ENCODE measurements at regions not wholly inside any gene's neighbourhood (a gene's known extent, or its start where the extent isn't known, plus 50 kb on each side); places are given as distances from the start of the nearest gene placed in this dataset.

DNA sequence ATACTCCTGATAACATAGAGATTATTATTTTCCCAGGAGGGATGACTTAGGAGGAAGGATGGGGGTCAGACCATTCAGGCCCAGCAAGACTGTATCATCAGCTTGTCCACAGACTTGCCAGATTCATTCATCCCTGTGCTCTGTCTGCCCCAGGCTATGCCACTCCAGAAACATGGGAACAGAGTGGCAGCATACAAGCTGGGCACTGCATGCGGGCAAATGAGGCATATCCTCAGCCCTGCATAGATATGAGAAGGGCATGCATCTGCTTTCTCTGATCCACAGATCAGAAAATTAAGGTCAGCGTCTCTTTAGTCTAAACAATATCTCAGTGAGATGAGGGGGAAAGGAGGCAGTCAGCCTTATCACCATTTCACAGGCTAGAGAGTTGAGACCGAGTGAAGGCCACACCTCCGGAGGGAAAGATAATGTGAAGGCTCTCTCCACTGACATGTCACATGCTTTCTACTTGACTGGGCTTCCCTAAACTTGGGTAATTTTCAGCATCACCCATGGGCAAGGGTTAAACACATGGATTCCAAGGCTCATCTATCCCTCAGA, 140.5 kb downstream of the TFAP2B start:
- DNase-seq (no peak), ATAC-seq (no peak)
- H3K4me3 ChIP-seq = no peak overlapping the region
- intact Hi-C loops (cut with DNase I) = no loop called here
- no peaks in the 10 kb centered on the region for H3K27me3 ChIP-seq
- TF ChIP-seq POLR2A (IDR thresholded peaks at IDR 0.05) = no peak
- TF ChIP-seq, protein P1, sequence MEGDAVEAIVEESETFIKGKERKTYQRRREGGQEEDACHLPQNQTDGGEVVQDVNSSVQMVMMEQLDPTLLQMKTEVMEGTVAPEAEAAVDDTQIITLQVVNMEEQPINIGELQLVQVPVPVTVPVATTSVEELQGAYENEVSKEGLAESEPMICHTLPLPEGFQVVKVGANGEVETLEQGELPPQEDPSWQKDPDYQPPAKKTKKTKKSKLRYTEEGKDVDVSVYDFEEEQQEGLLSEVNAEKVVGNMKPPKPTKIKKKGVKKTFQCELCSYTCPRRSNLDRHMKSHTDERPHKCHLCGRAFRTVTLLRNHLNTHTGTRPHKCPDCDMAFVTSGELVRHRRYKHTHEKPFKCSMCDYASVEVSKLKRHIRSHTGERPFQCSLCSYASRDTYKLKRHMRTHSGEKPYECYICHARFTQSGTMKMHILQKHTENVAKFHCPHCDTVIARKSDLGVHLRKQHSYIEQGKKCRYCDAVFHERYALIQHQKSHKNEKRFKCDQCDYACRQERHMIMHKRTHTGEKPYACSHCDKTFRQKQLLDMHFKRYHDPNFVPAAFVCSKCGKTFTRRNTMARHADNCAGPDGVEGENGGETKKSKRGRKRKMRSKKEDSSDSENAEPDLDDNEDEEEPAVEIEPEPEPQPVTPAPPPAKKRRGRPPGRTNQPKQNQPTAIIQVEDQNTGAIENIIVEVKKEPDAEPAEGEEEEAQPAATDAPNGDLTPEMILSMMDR (IDR thresholded peaks at IDR 0.05) = no peak
- H3K36me3 ChIP-seq = no peaks in the 10 kb centered on the region
- 32 to 44% (median 35%) methylated on average over 4 of the region's 4 CpGs for WGBS, 4 donors
- no peaks in the 10 kb centered on the region for H3K9me3 ChIP-seq
- H3K4me1 ChIP-seq = no peaks in the 10 kb centered on the region
- no peak overlapping the region for H3K27ac ChIP-seq

DNA sequence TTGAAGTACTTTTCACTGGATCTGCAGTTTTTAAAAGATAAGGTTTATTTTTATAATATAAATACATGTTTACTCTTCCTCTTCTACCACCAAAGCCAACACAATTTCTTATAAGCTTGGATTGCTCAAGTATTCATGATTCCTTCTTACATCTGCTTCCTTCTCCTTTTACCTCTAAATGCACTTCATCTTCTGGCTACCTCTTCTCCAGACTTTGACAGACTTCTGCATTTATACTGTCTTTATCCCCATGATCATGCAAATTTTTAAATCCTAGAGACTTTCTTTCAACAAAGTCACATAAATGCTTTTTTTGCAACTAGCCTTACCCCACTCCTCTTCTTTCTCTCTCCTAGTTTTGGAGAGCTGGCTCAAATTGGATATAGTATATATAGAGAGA, 142.9 kb downstream of the TFAP2B start:
- intact Hi-C loops (cut with DNase I) = no loop called here
- TF ChIP-seq, protein P1 (IDR thresholded peaks at IDR 0.05) = no peak
- no peak for TF ChIP-seq POLR2A (IDR thresholded peaks at IDR 0.05)
- DNase-seq (no peak), ATAC-seq (no peak)
- Histone ChIP-seq H3K27ac (no peak overlapping the region), H3K9me3 (no peaks in the 10 kb centered on the region), H3K4me3 (no peak overlapping the region), H3K4me1 (no peaks in the 10 kb centered on the region), H3K27me3 (no peaks in the 10 kb centered on the region), H3K36me3 (no peaks in the 10 kb centered on the region)

DNA sequence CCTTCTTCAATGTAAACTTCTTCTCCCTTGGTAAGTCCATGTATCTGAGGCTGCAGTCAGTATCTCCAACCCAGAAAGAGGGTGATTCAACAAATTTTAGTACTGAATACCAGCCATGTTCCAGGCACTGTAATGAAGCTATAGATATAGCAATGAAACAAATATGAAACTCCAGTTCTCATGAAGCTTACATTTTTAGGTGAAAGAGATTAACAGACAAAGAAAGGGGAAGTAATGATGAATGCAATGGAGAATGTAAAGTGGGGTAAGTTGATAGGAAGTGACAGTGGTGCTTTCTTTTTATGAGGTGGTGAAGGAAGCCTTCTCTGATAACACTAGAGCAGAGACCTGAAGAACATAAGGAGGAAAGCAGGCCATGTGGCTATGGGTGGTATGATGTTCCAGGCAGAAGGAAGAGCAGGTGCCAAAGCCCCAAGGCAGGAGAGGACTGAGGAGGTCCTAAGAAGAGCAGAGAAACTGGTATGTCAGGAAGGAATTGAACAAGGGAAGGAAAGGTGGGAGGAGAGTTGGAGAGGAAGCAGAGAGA, 143.6 kb downstream of the TFAP2B start:
- no peak for TF ChIP-seq POLR2A (IDR thresholded peaks at IDR 0.05)
- TF ChIP-seq, protein P1 (IDR thresholded peaks at IDR 0.05) = no peak
- intact Hi-C loops (cut with DNase I) = no loop called here
- no peaks in the 10 kb centered on the region for H3K9me3 ChIP-seq
- no peaks in the 10 kb centered on the region for H3K4me1 ChIP-seq
- DNase-seq (no peak), ATAC-seq (no peak)
- no peaks in the 10 kb centered on the region for H3K27me3 ChIP-seq
- no peak overlapping the region for H3K27ac ChIP-seq
- H3K36me3 ChIP-seq = no peaks in the 10 kb centered on the region
- H3K4me3 ChIP-seq = no peak overlapping the region

DNA sequence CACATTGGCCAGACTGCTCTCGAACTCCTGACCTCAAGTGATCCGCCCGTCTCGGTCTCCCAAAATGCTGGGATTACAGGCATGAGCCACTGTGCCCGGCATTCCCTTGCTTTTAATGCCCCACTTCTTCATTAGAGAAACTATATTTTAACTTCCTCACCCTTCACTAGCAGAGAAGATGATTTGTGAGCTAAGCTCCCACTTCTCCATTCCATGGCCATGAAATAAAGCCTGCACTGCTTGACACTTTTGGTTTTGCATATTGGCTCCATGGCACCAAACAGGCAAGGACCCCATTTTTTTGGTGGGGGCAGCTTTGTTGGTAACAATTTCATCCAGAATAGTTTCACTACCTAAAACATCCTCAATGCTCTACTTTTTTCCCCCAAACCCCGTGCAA, 145.3 kb downstream of the TFAP2B start:
- ATAC-seq (no peak), DNase-seq (no peak)
- Histone ChIP-seq H3K4me3 (no peak overlapping the region), H3K36me3 (no peaks in the 10 kb centered on the region), H3K27me3 (no peaks in the 10 kb centered on the region), H3K9me3 (no peaks in the 10 kb centered on the region), H3K4me1 (no peaks in the 10 kb centered on the region), H3K27ac (no peak overlapping the region)
- TF ChIP-seq, protein P1 (IDR thresholded peaks at IDR 0.05) = no peak
- TF ChIP-seq POLR2A (IDR thresholded peaks at IDR 0.05) = no peak
- intact Hi-C loops (cut with DNase I) = no loop called here
- WGBS, 4 donors = 83 to 90% (median 87%) methylated on average over 6 of the region's 6 CpGs

All from heart left ventricle (tissue), 16 donors.